ENCODE measurements at regions not wholly inside any gene's neighbourhood (a gene's known extent, or its start where the extent isn't known, plus 50 kb on each side); places are given as distances from the start of the nearest gene placed in this dataset.
"Not testable (repeated sequence)": the region's sequence is repeated elsewhere in the genome, so short reads cannot be mapped to it uniquely, and the experiment has no call there.

GRCh38 chr7:149688836-149689235, 84.6 kb downstream of the ZNF467 start:
- H3K4me3 ChIP-seq, result no peak overlapping the region
- DNase-seq (ENCODE audit: low spot score) (no peak), ATAC-seq (ENCODE audit: insufficient number of reproducible peaks, low FRiP score, low read depth) (no peak)

DNA sequence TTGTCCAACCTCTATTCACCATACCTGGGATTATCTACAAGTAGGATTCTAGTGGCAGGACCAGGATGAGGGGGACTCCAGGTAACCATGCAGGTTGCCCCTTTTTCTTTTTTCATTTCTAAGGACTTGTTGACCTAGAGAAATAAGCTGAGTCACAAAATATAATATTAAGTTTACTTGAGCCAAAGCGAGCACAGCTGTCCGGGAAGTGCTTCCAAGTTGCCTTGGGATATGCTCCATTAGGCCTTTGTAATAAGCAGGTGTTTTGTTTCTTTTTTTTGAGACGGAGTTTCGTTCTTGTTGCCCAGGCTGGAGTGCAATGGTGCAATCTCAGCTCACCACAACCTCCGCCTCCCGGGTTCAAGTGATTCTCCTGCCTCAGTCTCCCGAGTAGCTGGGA, 85.6 kb downstream of the ZNF467 start:
- H3K9me3 ChIP-seq; DNase-seq (ENCODE audit: low spot score); H3K4me1 ChIP-seq (ENCODE audit: control insufficient read depth in 1 of 2, low read depth in 2 of 2); H3K4me3 ChIP-seq; H3K27ac ChIP-seq; H3K36me3 ChIP-seq; ATAC-seq (ENCODE audit: insufficient number of reproducible peaks, low FRiP score, low read depth): not testable (repeated sequence)
- peaks cover 14% of the 10 kb centered on the region for H3K27me3 ChIP-seq (replicated peaks; ENCODE audit: insufficient read depth)

More at GRCh38 chr7:149688836-149689235, 84.6 kb downstream of the ZNF467 start:
- Histone ChIP-seq H3K9me3 (no peaks in the 10 kb centered on the region), H3K36me3 (no peaks in the 10 kb centered on the region), H3K27ac (no peak overlapping the region), H3K4me1 (ENCODE audit: control insufficient read depth in 1 of 2, low read depth in 2 of 2) (no peaks in the 10 kb centered on the region), H3K27me3 (replicated peaks; ENCODE audit: insufficient read depth) (peaks cover 16% of the 10 kb centered on the region)
- TF ChIP-seq CTCF (IDR thresholded peaks at IDR 0.05), result no peak

DNA sequence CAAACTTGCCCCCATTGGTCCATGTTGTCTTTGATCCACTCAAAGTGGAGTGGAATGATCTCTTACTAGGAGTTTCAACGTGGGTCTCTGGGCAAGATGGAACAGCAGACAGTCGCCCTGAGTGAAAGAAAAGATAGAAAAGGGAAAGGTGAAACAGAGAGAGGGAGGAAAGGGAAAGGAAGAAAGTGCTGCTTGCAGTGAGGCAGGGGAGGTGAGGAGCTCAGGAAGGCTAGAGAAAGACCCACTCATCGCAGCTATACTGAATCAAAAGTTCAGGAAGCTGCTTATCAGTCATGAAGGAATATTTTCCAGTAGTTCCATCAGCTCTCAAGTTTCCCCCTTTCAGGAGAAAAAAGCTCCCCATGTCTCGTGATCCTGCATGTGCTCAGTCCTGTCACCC, 86.9 kb downstream of the ZNF467 start:
- Histone ChIP-seq H3K36me3 (no peaks in the 10 kb centered on the region), H3K4me3 (no peak overlapping the region), H3K27ac (no peak overlapping the region), H3K9me3 (no peaks in the 10 kb centered on the region), H3K27me3 (replicated peaks; ENCODE audit: insufficient read depth) (peaks cover 10% of the 10 kb centered on the region), H3K4me1 (ENCODE audit: control insufficient read depth in 1 of 2, low read depth in 2 of 2) (no peaks in the 10 kb centered on the region)
- ATAC-seq (ENCODE audit: insufficient number of reproducible peaks, low FRiP score, low read depth) (no peak), DNase-seq (ENCODE audit: low spot score) (no peak)
- TF ChIP-seq CTCF (IDR thresholded peaks at IDR 0.05), result no peak

- H3K27ac ChIP-seq, result no peak overlapping the region
- peaks cover 7% of the 10 kb centered on the region for H3K27me3 ChIP-seq (replicated peaks; ENCODE audit: insufficient read depth)
- no peaks in the 10 kb centered on the region for H3K36me3 ChIP-seq
- H3K4me1 ChIP-seq (ENCODE audit: control insufficient read depth in 1 of 2, low read depth in 2 of 2), result no peaks in the 10 kb centered on the region
- DNase-seq (ENCODE audit: low spot score) (no peak), ATAC-seq (ENCODE audit: insufficient number of reproducible peaks, low FRiP score, low read depth) (no peak)
- no peak for TF ChIP-seq CTCF (IDR thresholded peaks at IDR 0.05)
- no peak overlapping the region for H3K4me3 ChIP-seq
- H3K9me3 ChIP-seq, result no peaks in the 10 kb centered on the region
Observed at GRCh38 chr7:149686011-149686410, 87.4 kb downstream of the ZNF467 start.

DNA sequence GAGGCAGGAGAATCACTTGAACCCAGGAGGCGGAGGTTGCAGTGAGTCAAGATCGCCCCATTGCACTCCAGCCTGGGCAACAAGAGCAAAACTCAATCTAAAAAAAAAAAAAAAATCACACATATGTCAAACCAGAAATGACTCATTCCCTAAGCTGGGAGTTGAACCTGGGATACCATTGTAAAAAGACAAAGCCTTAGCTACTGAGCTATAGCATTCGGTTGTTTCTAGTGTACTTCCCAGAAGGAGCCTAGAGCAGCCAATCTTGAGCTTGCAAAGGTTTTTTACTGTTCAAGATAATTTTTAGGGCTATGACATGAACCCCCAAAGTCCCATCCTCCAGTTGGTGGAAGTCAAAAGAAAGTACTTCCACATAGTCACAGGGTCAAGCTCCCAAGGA, 87.9 kb downstream of the ZNF467 start:
- no peaks in the 10 kb centered on the region for H3K4me1 ChIP-seq (ENCODE audit: control insufficient read depth in 1 of 2, low read depth in 2 of 2)
- H3K9me3 ChIP-seq, result no peaks in the 10 kb centered on the region
- no peaks in the 10 kb centered on the region for H3K36me3 ChIP-seq
- peaks cover 3% of the 10 kb centered on the region for H3K27me3 ChIP-seq (replicated peaks; ENCODE audit: insufficient read depth)
- no peak overlapping the region for H3K27ac ChIP-seq
- ATAC-seq (ENCODE audit: insufficient number of reproducible peaks, low FRiP score, low read depth) (no peak), DNase-seq (ENCODE audit: low spot score) (no peak)
- no peak for TF ChIP-seq CTCF (IDR thresholded peaks at IDR 0.05)
- H3K4me3 ChIP-seq, result no peak overlapping the region

DNA sequence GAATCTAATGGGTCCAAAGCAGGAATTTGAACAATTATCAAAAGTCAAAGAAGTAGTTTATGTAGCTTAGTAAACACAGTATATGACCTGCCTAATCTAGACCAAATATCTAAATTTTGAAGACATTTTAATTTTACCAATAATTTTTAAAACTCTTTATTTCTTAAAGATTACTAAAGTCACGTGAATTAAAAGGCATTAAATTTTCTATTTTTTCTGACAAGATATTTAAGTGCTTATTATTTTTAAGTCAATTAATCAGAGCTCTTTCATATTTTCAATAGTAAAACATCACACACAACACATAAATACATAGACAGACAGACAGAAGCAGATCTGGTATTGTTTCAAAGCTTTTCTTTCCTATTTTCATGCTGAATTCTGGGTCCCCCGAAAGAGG, 89.5 kb downstream of the ZNF467 start:
- Histone ChIP-seq H3K4me1 (ENCODE audit: control insufficient read depth in 1 of 2, low read depth in 2 of 2) (no peaks in the 10 kb centered on the region), H3K27me3 (replicated peaks; ENCODE audit: insufficient read depth) (no peaks in the 10 kb centered on the region), H3K27ac (no peak overlapping the region), H3K36me3 (no peaks in the 10 kb centered on the region), H3K9me3 (no peaks in the 10 kb centered on the region), H3K4me3 (no peak overlapping the region)
- DNase-seq (ENCODE audit: low spot score) (no peak), ATAC-seq (ENCODE audit: insufficient number of reproducible peaks, low FRiP score, low read depth) (no peak)
- no peak for TF ChIP-seq CTCF (IDR thresholded peaks at IDR 0.05)

All from thoracic aorta (tissue), 2 donors.